NB4 (cell line): ENCODE measurements at regions not wholly inside any gene's neighbourhood (a gene's known extent, or its start where the extent isn't known, plus 50 kb on each side); places are given as distances from the start of the nearest gene placed in this dataset.

Source experiments
- MAX ChIP-seq: IDR thresholded peaks from 2 replicates; pipeline ENCODE4 v1.6.1; 2011; ENCODE audit warnings: low read depth, low read length
- MYC ChIP-seq: IDR thresholded peaks from 2 replicates; pipeline ENCODE4 v1.6.1; 2011; ENCODE audit warnings: low read depth, low read length
- POLR2A ChIP-seq: IDR thresholded peaks from 2 replicates; pipeline ENCODE4 v1.6.1; 2011; ENCODE audit warnings: mild to moderate bottlenecking; ENCODE audit not compliant: insufficient read length; ENCODE audit errors: extremely low read depth
- TF ChIP-seq, protein P1 (sequence below): IDR thresholded peaks from one replicate; pipeline ENCODE4 v1.5.1; 2012; ENCODE audit warnings: low read depth, low read length

- TF ChIP-seq POLR2A, result no peak
- TF ChIP-seq, protein P1, sequence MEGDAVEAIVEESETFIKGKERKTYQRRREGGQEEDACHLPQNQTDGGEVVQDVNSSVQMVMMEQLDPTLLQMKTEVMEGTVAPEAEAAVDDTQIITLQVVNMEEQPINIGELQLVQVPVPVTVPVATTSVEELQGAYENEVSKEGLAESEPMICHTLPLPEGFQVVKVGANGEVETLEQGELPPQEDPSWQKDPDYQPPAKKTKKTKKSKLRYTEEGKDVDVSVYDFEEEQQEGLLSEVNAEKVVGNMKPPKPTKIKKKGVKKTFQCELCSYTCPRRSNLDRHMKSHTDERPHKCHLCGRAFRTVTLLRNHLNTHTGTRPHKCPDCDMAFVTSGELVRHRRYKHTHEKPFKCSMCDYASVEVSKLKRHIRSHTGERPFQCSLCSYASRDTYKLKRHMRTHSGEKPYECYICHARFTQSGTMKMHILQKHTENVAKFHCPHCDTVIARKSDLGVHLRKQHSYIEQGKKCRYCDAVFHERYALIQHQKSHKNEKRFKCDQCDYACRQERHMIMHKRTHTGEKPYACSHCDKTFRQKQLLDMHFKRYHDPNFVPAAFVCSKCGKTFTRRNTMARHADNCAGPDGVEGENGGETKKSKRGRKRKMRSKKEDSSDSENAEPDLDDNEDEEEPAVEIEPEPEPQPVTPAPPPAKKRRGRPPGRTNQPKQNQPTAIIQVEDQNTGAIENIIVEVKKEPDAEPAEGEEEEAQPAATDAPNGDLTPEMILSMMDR, result no peak
- TF ChIP-seq MAX, result no peak
- TF ChIP-seq MYC, result no peak
Observed at GRCh38 chr7:67896721-67897120, 900.1 kb downstream of the TYW1 start.
